RWPE2 (cell line): ENCODE measurements at regions not wholly inside any gene's neighbourhood (a gene's known extent, or its start where the extent isn't known, plus 50 kb on each side); places are given as distances from the start of the nearest gene placed in this dataset.

ENCODE experiments used
- ATAC-seq: fragments of 200-7000 bp; cut with Tn5 transposase; 3 replicates; pipeline ENCODE4 v1.9.1; 2021; ENCODE audit warnings: low read depth
- DNase-seq: peaks from one replicate; pipeline ENCODE4 v3.0.0-alpha.2; 2020; ENCODE audit warnings: low spot score
- H3K27ac ChIP-seq: fragments of 450-650 bp; 2 replicates; pipeline ENCODE4 v1.5.1; 2017; ENCODE audit warnings: mild to moderate bottlenecking; ENCODE audit not compliant: poor library complexity, severe bottlenecking
- H3K27me3 ChIP-seq: fragments of 250-450 bp; sonication (Bioruptor Pico); 2 replicates; pipeline ENCODE4 v1.5.1; 2021; ENCODE audit warnings: mild to moderate bottlenecking, moderate library complexity; ENCODE audit not compliant: insufficient read depth, poor library complexity, severe bottlenecking
- H3K36me3 ChIP-seq: fragments of 250-450 bp; sonication (Bioruptor Pico); 2 replicates; pipeline ENCODE4 v1.5.1; 2020; ENCODE audit warnings: low read depth, mild to moderate bottlenecking, moderate library complexity
- H3K4me1 ChIP-seq: fragments of 250-450 bp; sonication (Bioruptor Pico); 2 replicates; pipeline ENCODE4 v1.5.1; 2021; ENCODE audit warnings: mild to moderate bottlenecking, moderate library complexity; ENCODE audit not compliant: insufficient read depth, poor library complexity, severe bottlenecking
- H3K4me3 ChIP-seq: fragments of 250-450 bp; sonication (Bioruptor Pico); 2 replicates; pipeline ENCODE4 v1.5.1; 2021; ENCODE audit warnings: mild to moderate bottlenecking, moderate library complexity; ENCODE audit not compliant: severe bottlenecking
- H3K9me3 ChIP-seq: fragments of 250-450 bp; sonication (Bioruptor Pico); 2 replicates; pipeline ENCODE4 v1.5.1; 2021; ENCODE audit warnings: mild to moderate bottlenecking, moderate library complexity; ENCODE audit not compliant: severe bottlenecking
- TF ChIP-seq, protein P1 (sequence below): fragments of 450-650 bp; IDR thresholded peaks from one replicate; pipeline ENCODE4 v1.5.1; 2017; ENCODE audit warnings: mild to moderate bottlenecking, moderate library complexity; ENCODE audit not compliant: poor library complexity, severe bottlenecking

DNA sequence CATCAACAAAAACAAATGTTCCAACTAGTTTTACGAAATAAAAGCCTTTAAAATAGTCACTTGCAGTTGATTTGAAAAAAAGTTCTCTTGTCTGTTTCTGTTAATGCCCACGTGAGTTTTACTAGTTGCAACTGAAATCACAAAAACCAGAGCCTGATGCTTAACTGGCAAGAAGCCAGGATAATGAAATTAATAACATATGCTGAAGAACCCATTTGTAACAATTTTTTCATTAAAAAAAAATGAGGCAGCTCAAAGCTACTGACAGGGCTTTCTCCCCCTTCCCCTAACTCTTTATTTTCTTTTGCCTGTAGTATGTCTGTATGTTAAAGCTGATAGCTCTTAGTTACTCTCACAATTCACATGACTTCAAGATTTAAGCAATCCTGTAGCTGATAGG is 132.7 kb upstream of the EYA4 start:
- no peak for ATAC-seq

DNA sequence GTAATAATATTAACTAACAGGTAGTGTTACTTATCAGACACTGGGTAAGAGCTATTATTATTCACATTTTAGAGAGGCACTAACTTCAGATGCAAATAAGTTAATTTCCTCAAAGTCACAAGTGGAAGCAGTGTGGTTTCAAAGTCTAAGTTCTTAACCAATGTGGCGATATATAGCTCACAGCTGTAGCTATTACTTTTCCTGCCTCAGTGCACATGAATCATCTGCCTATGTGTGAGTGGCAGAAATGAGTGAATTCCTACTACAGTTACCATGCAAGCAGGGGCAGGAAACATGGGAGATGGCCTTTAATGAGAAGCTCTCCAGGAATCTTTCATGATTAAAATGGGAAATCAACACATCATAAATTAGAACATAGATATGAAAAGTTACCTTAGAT is 126.2 kb upstream of the EYA4 start:
- H3K4me1 ChIP-seq = no peaks in the 10 kb centered on the region
- ATAC-seq (no peak; the same call in 2 of the 3 replicates), DNase-seq (no peak)
- no peaks in the 10 kb centered on the region for H3K9me3 ChIP-seq
- H3K36me3 ChIP-seq = no peaks in the 10 kb centered on the region
- H3K27me3 ChIP-seq = no peaks in the 10 kb centered on the region
- TF ChIP-seq, protein P1, sequence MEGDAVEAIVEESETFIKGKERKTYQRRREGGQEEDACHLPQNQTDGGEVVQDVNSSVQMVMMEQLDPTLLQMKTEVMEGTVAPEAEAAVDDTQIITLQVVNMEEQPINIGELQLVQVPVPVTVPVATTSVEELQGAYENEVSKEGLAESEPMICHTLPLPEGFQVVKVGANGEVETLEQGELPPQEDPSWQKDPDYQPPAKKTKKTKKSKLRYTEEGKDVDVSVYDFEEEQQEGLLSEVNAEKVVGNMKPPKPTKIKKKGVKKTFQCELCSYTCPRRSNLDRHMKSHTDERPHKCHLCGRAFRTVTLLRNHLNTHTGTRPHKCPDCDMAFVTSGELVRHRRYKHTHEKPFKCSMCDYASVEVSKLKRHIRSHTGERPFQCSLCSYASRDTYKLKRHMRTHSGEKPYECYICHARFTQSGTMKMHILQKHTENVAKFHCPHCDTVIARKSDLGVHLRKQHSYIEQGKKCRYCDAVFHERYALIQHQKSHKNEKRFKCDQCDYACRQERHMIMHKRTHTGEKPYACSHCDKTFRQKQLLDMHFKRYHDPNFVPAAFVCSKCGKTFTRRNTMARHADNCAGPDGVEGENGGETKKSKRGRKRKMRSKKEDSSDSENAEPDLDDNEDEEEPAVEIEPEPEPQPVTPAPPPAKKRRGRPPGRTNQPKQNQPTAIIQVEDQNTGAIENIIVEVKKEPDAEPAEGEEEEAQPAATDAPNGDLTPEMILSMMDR = no peak
- no peak overlapping the region for H3K27ac ChIP-seq
- no peak overlapping the region for H3K4me3 ChIP-seq

More for the DNA sequence above, 132.7 kb upstream of the EYA4 start:
- H3K4me3 ChIP-seq = no peak overlapping the region
- TF ChIP-seq, protein P1 = no peak
- no peak overlapping the region for H3K27ac ChIP-seq
- no peaks in the 10 kb centered on the region for H3K27me3 ChIP-seq
- no peaks in the 10 kb centered on the region for H3K36me3 ChIP-seq
- no peak for DNase-seq
- H3K9me3 ChIP-seq = no peaks in the 10 kb centered on the region
- H3K4me1 ChIP-seq = no peaks in the 10 kb centered on the region

DNA sequence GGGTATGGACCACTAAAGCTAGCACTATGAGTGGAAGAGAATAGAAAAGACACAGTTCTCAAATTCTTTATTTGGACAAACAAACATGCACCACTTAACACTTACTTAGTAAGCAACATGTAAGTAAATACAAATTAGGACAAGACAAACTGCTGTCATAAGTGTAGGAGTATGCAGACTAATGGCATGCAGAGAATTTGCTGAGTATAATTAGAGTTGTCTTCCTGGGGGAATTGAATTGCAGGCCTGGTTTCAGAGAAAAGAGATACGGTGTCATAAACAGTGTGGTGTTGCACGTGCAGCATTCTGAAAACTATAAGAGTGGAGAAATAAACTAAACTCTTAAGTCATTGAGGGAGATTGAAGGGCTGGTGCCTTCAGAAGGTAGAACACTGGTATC is 125.2 kb upstream of the EYA4 start:
- H3K4me3 ChIP-seq = no peak overlapping the region
- H3K27ac ChIP-seq = no peak overlapping the region
- DNase-seq (no peak), ATAC-seq (no peak)
- no peaks in the 10 kb centered on the region for H3K36me3 ChIP-seq
- TF ChIP-seq, protein P1 = no peak
- no peaks in the 10 kb centered on the region for H3K4me1 ChIP-seq
- H3K9me3 ChIP-seq = no peaks in the 10 kb centered on the region
- H3K27me3 ChIP-seq = no peaks in the 10 kb centered on the region

DNA sequence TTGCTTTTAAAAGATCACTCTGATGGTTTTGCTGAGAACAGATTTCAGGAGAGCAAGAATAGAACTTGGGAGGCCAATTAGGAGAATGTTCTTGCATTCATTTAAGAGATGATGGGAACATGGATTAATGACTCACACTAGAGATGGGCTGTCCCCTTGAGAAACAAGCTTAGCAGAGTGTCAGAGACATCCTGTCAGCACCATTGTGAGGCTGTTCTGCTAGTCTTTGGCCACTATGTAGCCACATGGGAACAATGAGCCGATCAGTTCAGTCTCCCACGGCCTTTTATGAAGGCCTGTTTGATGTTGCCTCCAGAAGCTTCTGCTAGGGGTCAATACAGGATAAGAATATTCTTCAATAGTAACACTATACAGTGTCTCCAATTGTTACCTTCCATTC is 113.0 kb upstream of the EYA4 start:
- TF ChIP-seq, protein P1 = no peak
- Histone ChIP-seq H3K9me3 (no peaks in the 10 kb centered on the region), H3K27ac (no peak overlapping the region), H3K4me3 (no peak overlapping the region), H3K36me3 (no peaks in the 10 kb centered on the region), H3K4me1 (peaks cover 21% of the 10 kb centered on the region), H3K27me3 (no peaks in the 10 kb centered on the region)
- no peak for ATAC-seq
- no peak for DNase-seq

DNA sequence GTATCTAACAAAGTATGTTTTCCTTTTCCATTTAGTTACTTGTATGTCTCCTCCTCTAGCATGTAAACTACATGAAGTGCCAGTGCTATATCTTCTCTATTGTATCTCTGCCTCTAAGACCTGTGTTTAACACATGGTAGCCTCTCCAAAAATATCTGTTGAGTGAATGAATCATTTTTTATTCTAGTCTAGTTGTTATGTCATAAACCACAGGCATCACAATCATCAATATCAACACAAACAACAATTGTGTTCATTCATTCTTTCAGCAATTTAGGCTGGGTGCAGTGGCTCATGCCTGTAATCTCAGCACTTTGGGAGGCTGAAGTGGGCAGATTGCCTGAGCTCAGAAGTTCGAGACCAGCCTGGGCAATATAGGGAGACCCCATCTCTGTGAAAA is 111.6 kb upstream of the EYA4 start:
- TF ChIP-seq, protein P1 = no peak
- DNase-seq (no peak), ATAC-seq (no peak)
- Histone ChIP-seq H3K9me3 (no peaks in the 10 kb centered on the region), H3K36me3 (no peaks in the 10 kb centered on the region), H3K27ac (peak overlapping the region; percentile 68), H3K4me3 (no peak overlapping the region), H3K4me1 (peaks cover 21% of the 10 kb centered on the region), H3K27me3 (no peaks in the 10 kb centered on the region)
